WTC11 (cell line): ENCODE measurements at regions not wholly inside any gene's neighbourhood (a gene's known extent, or its start where the extent isn't known, plus 50 kb on each side); places are given as distances from the start of the nearest gene placed in this dataset.

Experiments
- ETV6 ChIP-seq: sonication (generic); formaldehyde crosslinking; IDR thresholded peaks from 2 replicates; pipeline ENCODE4 v1.8.1; 2022; ENCODE audit warnings: mild to moderate bottlenecking, missing genetic modification reagents
- TF ChIP-seq, protein P1 (sequence below): fragments of 200-600 bp; IDR thresholded peaks from 2 replicates; pipeline ENCODE4 v1.8.0; 2022; ENCODE audit warnings: antibody characterized with exemption

GRCh38 chr1:195799016-195799415 is 809.2 kb downstream of the KCNT2 start:
- TF ChIP-seq, protein P1, sequence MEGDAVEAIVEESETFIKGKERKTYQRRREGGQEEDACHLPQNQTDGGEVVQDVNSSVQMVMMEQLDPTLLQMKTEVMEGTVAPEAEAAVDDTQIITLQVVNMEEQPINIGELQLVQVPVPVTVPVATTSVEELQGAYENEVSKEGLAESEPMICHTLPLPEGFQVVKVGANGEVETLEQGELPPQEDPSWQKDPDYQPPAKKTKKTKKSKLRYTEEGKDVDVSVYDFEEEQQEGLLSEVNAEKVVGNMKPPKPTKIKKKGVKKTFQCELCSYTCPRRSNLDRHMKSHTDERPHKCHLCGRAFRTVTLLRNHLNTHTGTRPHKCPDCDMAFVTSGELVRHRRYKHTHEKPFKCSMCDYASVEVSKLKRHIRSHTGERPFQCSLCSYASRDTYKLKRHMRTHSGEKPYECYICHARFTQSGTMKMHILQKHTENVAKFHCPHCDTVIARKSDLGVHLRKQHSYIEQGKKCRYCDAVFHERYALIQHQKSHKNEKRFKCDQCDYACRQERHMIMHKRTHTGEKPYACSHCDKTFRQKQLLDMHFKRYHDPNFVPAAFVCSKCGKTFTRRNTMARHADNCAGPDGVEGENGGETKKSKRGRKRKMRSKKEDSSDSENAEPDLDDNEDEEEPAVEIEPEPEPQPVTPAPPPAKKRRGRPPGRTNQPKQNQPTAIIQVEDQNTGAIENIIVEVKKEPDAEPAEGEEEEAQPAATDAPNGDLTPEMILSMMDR: no peak
- TF ChIP-seq ETV6 (CRISPR knock-in tag): no peak
